HepG2 (cell line): ENCODE measurements at regions not wholly inside any gene's neighbourhood (a gene's known extent, or its start where the extent isn't known, plus 50 kb on each side); places are given as distances from the start of the nearest gene placed in this dataset.

Source experiments
- ATAC-seq: fragments of 200-7000 bp; cut with Tn5 transposase; 3 replicates; pipeline ENCODE4 v1.9.1; 2020; ENCODE audit warnings: mild to moderate bottlenecking, moderate library complexity
- BruUV-seq: library from RNA; stranded (reverse); fragments of 400-500 nt; replicated peaks from 2 replicates; lab custom pipeline; 2021; lab: Mats Ljungman, UMichigan
- CTCF ChIA-PET: fragments of 300-600 bp; formaldehyde crosslinking; extraction: SDS; loops from one replicate; lab custom pipeline; 2021; ENCODE audit warnings: low total read pairs, inconsistent platforms, low intra/inter-chr PET ratio; lab: Yijun Ruan, JAX
- POLR2A ChIA-PET: fragments of 350-600 bp; sonication (Branson Sonifier 250); formaldehyde crosslinking; loops from one replicate; lab custom pipeline; 2020; ENCODE audit warnings: antibody characterized with exemption, inconsistent platforms; lab: Yijun Ruan, JAX
- DNase-seq: peaks from one replicate; pipeline ENCODE4 v3.0.0-alpha.2; 2015; ENCODE audit warnings: low spot score
- FAIRE-seq: peaks from 3 replicates; lab custom pipeline; 2011; peaks lifted over from hg19 to GRCh38; lab: Jason Lieb, UNC
- H2AFZ ChIP-seq: one replicate; pipeline ENCODE4 v1.6.1; 2011; ENCODE audit warnings: low read length, inconsistent platforms
- H3K27ac ChIP-seq: fragments of 300-600 bp; 3 replicates; pipeline ENCODE4 v1.8.0; 2011; ENCODE audit warnings: mixed run types, mild to moderate bottlenecking, mixed read lengths, low read length, inconsistent platforms; ENCODE audit not compliant: insufficient read depth; ENCODE audit errors: extremely low read length
- H3K27me3 ChIP-seq, 2 experiments: fragments of 200-600 bp in 1 of 2; 2 replicates in 1 of 2; 3 replicates in 1 of 2; pipeline versions ENCODE4 v1.6.0 to v1.8.0; 2011; ENCODE audit warnings: low read length in 2 of 2, mild to moderate bottlenecking in 2 of 2, moderate library complexity in 2 of 2, inconsistent platforms in 1 of 2; ENCODE audit not compliant: insufficient read depth in 2 of 2, control insufficient read depth in 1 of 2
- H3K36me3 ChIP-seq, 2 experiments: fragments of 200-600 bp in 1 of 2; replicated peaks in 1 of 2; 2 replicates in 1 of 2; 3 replicates in 1 of 2; pipeline versions ENCODE4 v1.5.1 to v1.8.0; 2011; ENCODE audit warnings: low read length in 2 of 2, inconsistent platforms in 1 of 2; ENCODE audit not compliant: insufficient read depth in 2 of 2, control insufficient read depth in 1 of 2
- H3K4me1 ChIP-seq: 2 replicates; pipeline ENCODE4 v1.5.1; 2012; ENCODE audit warnings: low read length, inconsistent platforms; ENCODE audit not compliant: insufficient read depth
- H3K4me2 ChIP-seq: 2 replicates; pipeline ENCODE4 v1.6.0; 2011; ENCODE audit warnings: low read depth, low read length, inconsistent platforms
- H3K4me3 ChIP-seq, 3 experiments: fragments of 200-600 bp in 1 of 3; sonication (generic), shearing (Covaris generic) in 1 of 3; replicated peaks in 1 of 3; 2 replicates each; pipeline ENCODE4 v1.5.1; 2011 to 2016; ENCODE audit warnings: low read length in 3 of 3, inconsistent platforms in 2 of 3, low read depth in 2 of 3, mild to moderate bottlenecking in 2 of 3, control low read depth in 1 of 3, mixed read lengths in 1 of 3; ENCODE audit not compliant: insufficient read depth in 1 of 3
- H3K79me2 ChIP-seq: one replicate; pipeline ENCODE4 v1.6.1; 2011; ENCODE audit warnings: low read length, inconsistent platforms; ENCODE audit not compliant: insufficient read depth
- H3K9ac ChIP-seq: 2 replicates; pipeline ENCODE4 v1.6.0; 2011; ENCODE audit warnings: mild to moderate bottlenecking, low read depth, low read length, inconsistent platforms; ENCODE audit not compliant: insufficient read depth
- H3K9me3 ChIP-seq: 2 replicates; pipeline ENCODE4 v1.5.1; 2012; ENCODE audit warnings: mild to moderate bottlenecking, low read length
- H4K20me1 ChIP-seq: 2 replicates; pipeline ENCODE4 v1.6.0; 2011; ENCODE audit warnings: inconsistent platforms, mild to moderate bottlenecking, low read length, moderate library complexity; ENCODE audit not compliant: insufficient read depth
- AHR ChIP-seq: IDR thresholded peaks from 2 replicates; pipeline ENCODE4 v1.6.1; 2018; ENCODE audit warnings: missing genetic modification reagents, missing compliant biosample characterization
- CENPT ChIP-seq: sonication (generic); formaldehyde crosslinking; IDR thresholded peaks from 2 replicates; pipeline ENCODE4 v1.8.0; 2022; ENCODE audit warnings: low read depth, mild to moderate bottlenecking, moderate library complexity, missing genetic modification reagents
- ELF3 ChIP-seq: IDR thresholded peaks from 2 replicates; pipeline ENCODE4 v1.6.1; 2016; ENCODE audit warnings: missing genetic modification reagents, missing compliant biosample characterization
- FOXM1 ChIP-seq: sonication (generic); formaldehyde crosslinking; IDR thresholded peaks from 2 replicates; pipeline ENCODE4 v1.5.0; 2020; ENCODE audit warnings: missing genetic modification reagents
- KLF11 ChIP-seq: IDR thresholded peaks from 2 replicates; pipeline ENCODE4 v1.6.1; 2016; ENCODE audit warnings: missing compliant biosample characterization
- NONO ChIP-seq, 2 experiments: fragments of 450-650 bp in 1 of 2; sonication (generic) in 1 of 2; formaldehyde crosslinking in 1 of 2; IDR thresholded peaks in 1 of 2; conservative IDR thresholded peaks in 1 of 2; 2 replicates each; pipeline versions ENCODE4 v1.6.1 to v1.8.0; 2017 to 2022; ENCODE audit warnings: mild to moderate bottlenecking in 1 of 2, missing genetic modification reagents in 1 of 2, moderate library complexity in 1 of 2
- TBL1XR1 ChIP-seq: fragments of 150-350 bp; IDR thresholded peaks from 2 replicates; pipeline ENCODE4 v1.6.1; 2014; ENCODE audit warnings: borderline replicate concordance, low read length; ENCODE audit not compliant: partially characterized antibody
- XRCC5 ChIP-seq: fragments of 200-400 bp; formaldehyde crosslinking; optimal IDR thresholded peaks from 2 replicates; pipeline ENCODE3; 2017; ENCODE audit warnings: mild to moderate bottlenecking, low read length
- ZNF335 ChIP-seq: sonication (generic); formaldehyde crosslinking; IDR thresholded peaks from 2 replicates; pipeline ENCODE4 v1.4.0; 2020; ENCODE audit warnings: missing genetic modification reagents
- ZNF619 ChIP-seq: sonication (generic); formaldehyde crosslinking; IDR thresholded peaks from 2 replicates; pipeline ENCODE4 v1.4.0; 2020; ENCODE audit warnings: mild to moderate bottlenecking, missing genetic modification reagents
- WGBS: methylation state at CpG from one replicate; pipeline ENCODE4 v1.1.6; 2017; ENCODE audit warnings: low lambda C conversion rate; 5-methylcytosine and 5-hydroxymethylcytosine counted together
- in situ Hi-C: cut with HindIII; loops from 2 replicates; pipeline ENCODE4 v1.10.0; 2017; ENCODE audit warnings: low pct_unique_long_range_greater_than_20kb; ENCODE audit not compliant: extremely low pct_ligation_motif_present
- intact Hi-C: fragments of 100-400 bp; cut with micrococcal nuclease; formaldehyde crosslinking; loops from one replicate; pipeline ENCODE4 v1.10.0; 2022; ENCODE audit not compliant: unreplicated experiment
- TF ChIP-seq, protein P1 (sequence below): sonication (generic); formaldehyde crosslinking; IDR thresholded peaks from 2 replicates; pipeline ENCODE4 v1.4.0; 2020; ENCODE audit warnings: missing genetic modification reagents, borderline replicate concordance
- TF ChIP-seq, protein P2 (sequence below): sonication (generic); formaldehyde crosslinking; IDR thresholded peaks from 2 replicates; pipeline ENCODE4 v1.4.0; 2020; ENCODE audit warnings: missing genetic modification reagents, mild to moderate bottlenecking, borderline replicate concordance
- TF ChIP-seq, protein P3 (sequence below): IDR thresholded peaks from 2 replicates; pipeline ENCODE4 v1.6.1; 2016

DNA sequence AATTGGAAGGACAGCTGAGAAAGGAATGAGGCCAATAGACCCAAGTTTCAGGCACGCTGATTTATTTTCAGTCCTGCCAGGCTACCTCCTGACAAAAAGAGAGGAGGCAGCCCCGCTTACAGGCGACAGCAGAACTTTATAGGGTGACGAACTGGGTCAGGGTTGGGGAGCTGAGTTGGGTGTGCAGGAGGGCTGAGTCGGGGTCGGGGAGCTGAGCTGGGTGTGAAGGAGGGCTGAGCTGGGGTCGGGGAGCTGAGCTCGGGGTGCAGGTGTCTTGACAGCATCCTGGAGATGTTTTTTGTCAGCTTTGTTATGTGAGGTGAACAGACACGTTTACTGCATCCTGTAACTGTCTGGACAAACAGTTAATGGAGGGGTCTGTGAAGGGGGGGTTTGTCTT, 342.2 kb downstream of the ADCYAP1 start:
- DNase-seq = no peak
- H3K4me1 ChIP-seq = no peaks in the 10 kb centered on the region
- ATAC-seq = no peak
- H4K20me1 ChIP-seq = no peaks in the 10 kb centered on the region
- peaks cover 0 to 1% of the 10 kb centered on the region in 2 experiments; a peak in 1 of 5 replicates for H3K27me3 ChIP-seq
- no peaks in the 10 kb centered on the region for H3K79me2 ChIP-seq
- no peak for FAIRE-seq
- no peak overlapping the region for H3K4me3 ChIP-seq
- no peaks in the 10 kb centered on the region for H3K36me3 ChIP-seq
- 0% methylated on average over 9 of the region's 9 CpGs for WGBS
- POLR2A ChIA-PET = no interaction called here
- BruUV-seq = no TSS peak
- CTCF ChIA-PET = no interaction called here
- no peak overlapping the region for H2AFZ ChIP-seq
- H3K27ac ChIP-seq = no peak overlapping the region
- no peak overlapping the region for H3K9ac ChIP-seq
- no peak overlapping the region for H3K4me2 ChIP-seq
- TF ChIP-seq CENPT (no peak), ELF3 (CRISPR knock-in tag) (no peak)
- intact Hi-C loops (loop anchor here (10.0 kb wide), 1 partner anchor 58 kb away; no protein-coding TSS in a partner anchor), in situ Hi-C loops (no loop called here)
- H3K9me3 ChIP-seq = no peaks in the 10 kb centered on the region

DNA sequence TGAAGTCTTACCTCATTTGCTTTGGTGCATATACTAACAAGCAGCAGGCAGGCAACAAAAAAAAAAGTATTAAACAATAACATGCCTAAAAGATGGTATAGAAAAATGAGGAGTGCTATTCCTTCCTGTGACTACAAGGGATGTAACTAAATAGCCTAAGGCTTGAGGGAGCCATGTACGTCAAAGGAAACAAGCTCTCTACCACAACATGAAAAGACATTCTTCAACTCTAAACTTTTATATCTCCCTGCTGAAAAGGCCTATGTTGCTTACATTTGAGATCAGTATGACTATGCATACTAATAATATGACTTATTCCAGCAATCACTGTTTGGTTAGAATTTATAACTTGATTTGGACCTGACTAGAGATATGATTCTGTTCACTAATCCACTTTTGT, 347.9 kb downstream of the ADCYAP1 start:
- intact Hi-C loops (no loop called here), in situ Hi-C loops (no loop called here)
- FAIRE-seq (no peak), ATAC-seq (no peak), DNase-seq (no peak)
- POLR2A ChIA-PET = no interaction called here
- peaks cover 0 to 1% of the 10 kb centered on the region in 2 experiments; a peak in 1 of 5 replicates for H3K27me3 ChIP-seq
- no peak overlapping the region for H3K27ac ChIP-seq
- 85% methylated on average over 1 of the region's 1 CpG for WGBS
- H4K20me1 ChIP-seq = no peaks in the 10 kb centered on the region
- H3K36me3 ChIP-seq = no peaks in the 10 kb centered on the region
- CTCF ChIA-PET = no interaction called here
- no peak overlapping the region for H3K4me2 ChIP-seq
- H3K4me1 ChIP-seq = no peaks in the 10 kb centered on the region
- H3K9ac ChIP-seq = no peak overlapping the region
- H2AFZ ChIP-seq = no peak overlapping the region
- H3K79me2 ChIP-seq = no peaks in the 10 kb centered on the region
- H3K4me3 ChIP-seq = no peak overlapping the region
- H3K9me3 ChIP-seq = no peaks in the 10 kb centered on the region
- BruUV-seq = no TSS peak
- TF ChIP-seq NONO (IDR thresholded peaks at IDR 0.05) = no peak
- no peak for TF ChIP-seq NONO (CRISPR knock-in tag; conservative IDR thresholded peaks at IDR 0.05)
- TF ChIP-seq ZNF335 (CRISPR knock-in tag) = no peak
- TF ChIP-seq KLF11 (CRISPR knock-in tag) = no peak
- no peak for TF ChIP-seq FOXM1 (CRISPR knock-in tag)
- TF ChIP-seq ZNF619 = no peak
- TF ChIP-seq XRCC5 = no peak
- no peak for TF ChIP-seq TBL1XR1
- no peak for TF ChIP-seq AHR (CRISPR knock-in tag)
- TF ChIP-seq, protein P1, sequence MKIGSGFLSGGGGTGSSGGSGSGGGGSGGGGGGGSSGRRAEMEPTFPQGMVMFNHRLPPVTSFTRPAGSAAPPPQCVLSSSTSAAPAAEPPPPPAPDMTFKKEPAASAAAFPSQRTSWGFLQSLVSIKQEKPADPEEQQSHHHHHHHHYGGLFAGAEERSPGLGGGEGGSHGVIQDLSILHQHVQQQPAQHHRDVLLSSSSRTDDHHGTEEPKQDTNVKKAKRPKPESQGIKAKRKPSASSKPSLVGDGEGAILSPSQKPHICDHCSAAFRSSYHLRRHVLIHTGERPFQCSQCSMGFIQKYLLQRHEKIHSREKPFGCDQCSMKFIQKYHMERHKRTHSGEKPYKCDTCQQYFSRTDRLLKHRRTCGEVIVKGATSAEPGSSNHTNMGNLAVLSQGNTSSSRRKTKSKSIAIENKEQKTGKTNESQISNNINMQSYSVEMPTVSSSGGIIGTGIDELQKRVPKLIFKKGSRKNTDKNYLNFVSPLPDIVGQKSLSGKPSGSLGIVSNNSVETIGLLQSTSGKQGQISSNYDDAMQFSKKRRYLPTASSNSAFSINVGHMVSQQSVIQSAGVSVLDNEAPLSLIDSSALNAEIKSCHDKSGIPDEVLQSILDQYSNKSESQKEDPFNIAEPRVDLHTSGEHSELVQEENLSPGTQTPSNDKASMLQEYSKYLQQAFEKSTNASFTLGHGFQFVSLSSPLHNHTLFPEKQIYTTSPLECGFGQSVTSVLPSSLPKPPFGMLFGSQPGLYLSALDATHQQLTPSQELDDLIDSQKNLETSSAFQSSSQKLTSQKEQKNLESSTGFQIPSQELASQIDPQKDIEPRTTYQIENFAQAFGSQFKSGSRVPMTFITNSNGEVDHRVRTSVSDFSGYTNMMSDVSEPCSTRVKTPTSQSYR (CRISPR knock-in tag) = no peak
- TF ChIP-seq, protein P2, sequence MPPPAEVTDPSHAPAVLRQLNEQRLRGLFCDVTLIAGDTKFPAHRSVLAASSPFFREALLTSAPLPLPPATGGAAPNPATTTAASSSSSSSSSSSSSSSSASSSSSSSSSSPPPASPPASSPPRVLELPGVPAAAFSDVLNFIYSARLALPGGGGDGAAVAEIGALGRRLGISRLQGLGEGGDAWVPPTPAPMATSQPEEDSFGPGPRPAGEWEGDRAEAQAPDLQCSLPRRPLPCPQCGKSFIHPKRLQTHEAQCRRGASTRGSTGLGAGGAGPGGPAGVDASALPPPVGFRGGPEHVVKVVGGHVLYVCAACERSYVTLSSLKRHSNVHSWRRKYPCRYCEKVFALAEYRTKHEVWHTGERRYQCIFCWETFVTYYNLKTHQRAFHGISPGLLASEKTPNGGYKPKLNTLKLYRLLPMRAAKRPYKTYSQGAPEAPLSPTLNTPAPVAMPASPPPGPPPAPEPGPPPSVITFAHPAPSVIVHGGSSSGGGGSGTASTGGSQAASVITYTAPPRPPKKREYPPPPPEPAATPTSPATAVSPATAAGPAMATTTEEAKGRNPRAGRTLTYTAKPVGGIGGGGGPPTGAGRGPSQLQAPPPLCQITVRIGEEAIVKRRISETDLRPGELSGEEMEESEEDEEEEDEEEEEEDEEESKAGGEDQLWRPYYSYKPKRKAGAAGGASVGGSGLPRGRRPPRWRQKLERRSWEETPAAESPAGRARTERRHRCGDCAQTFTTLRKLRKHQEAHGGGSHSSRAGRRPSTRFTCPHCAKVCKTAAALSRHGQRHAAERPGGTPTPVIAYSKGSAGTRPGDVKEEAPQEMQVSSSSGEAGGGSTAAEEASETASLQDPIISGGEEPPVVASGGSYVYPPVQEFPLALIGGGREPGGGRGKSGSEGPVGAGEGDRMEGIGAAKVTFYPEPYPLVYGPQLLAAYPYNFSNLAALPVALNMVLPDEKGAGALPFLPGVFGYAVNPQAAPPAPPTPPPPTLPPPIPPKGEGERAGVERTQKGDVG = no peak
- TF ChIP-seq, protein P3, sequence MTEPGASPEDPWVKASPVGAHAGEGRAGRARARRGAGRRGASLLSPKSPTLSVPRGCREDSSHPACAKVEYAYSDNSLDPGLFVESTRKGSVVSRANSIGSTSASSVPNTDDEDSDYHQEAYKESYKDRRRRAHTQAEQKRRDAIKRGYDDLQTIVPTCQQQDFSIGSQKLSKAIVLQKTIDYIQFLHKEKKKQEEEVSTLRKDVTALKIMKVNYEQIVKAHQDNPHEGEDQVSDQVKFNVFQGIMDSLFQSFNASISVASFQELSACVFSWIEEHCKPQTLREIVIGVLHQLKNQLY = no peak
